ENCODE measurements at regions not wholly inside any gene's neighbourhood (a gene's known extent, or its start where the extent isn't known, plus 50 kb on each side); places are given as distances from the start of the nearest gene placed in this dataset.

DNA sequence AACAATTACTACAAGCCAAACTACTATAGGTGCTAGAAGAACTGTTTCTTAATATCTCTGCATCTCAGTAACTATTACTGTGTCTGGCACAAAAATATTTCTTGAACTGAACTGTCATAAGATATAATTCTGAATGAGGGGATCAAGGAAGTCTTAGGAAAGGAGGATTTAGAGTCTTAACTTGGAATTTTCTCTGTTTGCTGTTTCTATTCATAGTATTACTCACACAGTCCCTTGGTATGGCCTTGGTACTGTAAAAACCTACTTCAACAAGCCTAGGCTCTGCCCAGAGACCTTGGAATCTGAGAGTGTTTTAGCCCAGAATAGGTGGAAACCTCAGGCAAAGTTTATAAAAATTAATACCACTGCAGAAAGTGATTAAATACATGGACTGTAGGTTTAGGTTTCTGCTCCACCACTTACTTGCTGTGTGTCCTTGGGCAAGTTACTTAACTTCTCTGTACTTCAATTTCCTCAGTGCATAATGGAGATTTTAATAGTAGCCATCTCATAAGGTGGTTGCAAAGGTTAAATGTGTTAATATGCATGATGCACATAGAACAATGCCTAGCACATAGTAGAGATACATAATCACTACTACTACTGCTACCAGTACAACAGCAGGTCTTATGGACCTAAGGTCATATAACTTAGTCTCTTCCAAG, 87.4 kb upstream of the NFIA start:
- Mint-ChIP-seq H3K9me3 (no peaks in the 10 kb centered on the region), H3K27me3 (ENCODE audit: low read depth in 3 of 3) (peaks cover 0 to 5% (median 1%) of the 10 kb centered on the region in 3 donors), H3K36me3 (no peaks in the 10 kb centered on the region), H3K4me3 (no peak overlapping the region), H3K4me1 (no peaks in the 10 kb centered on the region), H3K27ac (no peak overlapping the region)
- H3K36me3 ChIP-seq (replicated peaks in 1 of 2; ENCODE audit: control insufficient read depth in 1 of 2, insufficient read depth in 2 of 2, low read length in 2 of 2): no peaks in the 10 kb centered on the region
- no peaks in the 10 kb centered on the region for H3K9me3 ChIP-seq (replicated peaks in 1 of 2; ENCODE audit: control insufficient read depth in 1 of 2, insufficient read depth in 1 of 2, low read length in 2 of 2)
- no peak overlapping the region for H3K4me3 ChIP-seq (replicated peaks in 1 of 3; ENCODE audit: low read depth in 2 of 3, low read length in 3 of 3)
- H3K27me3 ChIP-seq (ENCODE audit: control insufficient read depth in 2 of 2, insufficient read depth in 2 of 2, low read length in 2 of 2): no peaks in the 10 kb centered on the region
- intact Hi-C loops (cut with micrococcal nuclease): no loop called here
- no peak for TF ChIP-seq CTCF (IDR thresholded peaks at IDR 0.05)
- DNase-seq: no peak
- no peak overlapping the region for H3K4me2 ChIP-seq (replicated peaks; ENCODE audit: extremely low read depth, low read length, poor library complexity, severe bottlenecking)
- H4K20me1 ChIP-seq (ENCODE audit: insufficient read depth, low read length): no peaks in the 10 kb centered on the region
- no peaks in the 10 kb centered on the region for H3K79me2 ChIP-seq (ENCODE audit: insufficient read depth, low read length)
- H2AFZ ChIP-seq (ENCODE audit: insufficient read depth, low read depth, low read length, poor library complexity, severe bottlenecking): no peak overlapping the region
- no peak overlapping the region for H3K9ac ChIP-seq (ENCODE audit: insufficient read depth, low read length, poor library complexity, severe bottlenecking)
- no peak overlapping the region for H3K27ac ChIP-seq (ENCODE audit: low read depth in 1 of 2, low read length in 2 of 2)
- H3K4me1 ChIP-seq (ENCODE audit: control insufficient read depth in 1 of 2, insufficient read depth in 2 of 2, low read length in 2 of 2): no peaks in the 10 kb centered on the region

DNA sequence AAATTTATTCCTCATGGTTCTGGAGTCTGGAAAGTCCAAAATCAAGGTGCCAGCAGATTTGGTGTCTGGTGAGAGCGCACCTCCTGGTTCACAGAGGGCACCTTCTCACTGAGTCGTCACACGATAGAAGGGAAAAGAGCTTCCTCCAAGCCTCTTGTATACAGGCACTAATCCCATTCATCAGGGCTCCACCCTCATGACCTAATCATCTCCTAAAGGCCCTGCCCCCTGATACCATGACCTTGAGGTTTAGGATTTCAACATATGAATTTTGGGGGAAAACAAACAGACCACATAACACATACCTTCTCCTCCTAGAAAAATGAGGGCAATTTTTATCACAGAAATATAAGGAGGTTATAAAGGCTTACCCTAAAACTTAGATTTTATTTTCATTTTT, 88.0 kb upstream of the NFIA start:
- H2AFZ ChIP-seq (ENCODE audit: insufficient read depth, low read depth, low read length, poor library complexity, severe bottlenecking): no peak overlapping the region
- Mint-ChIP-seq H3K9me3 (no peaks in the 10 kb centered on the region), H3K27ac (no peak overlapping the region), H3K4me3 (no peak overlapping the region), H3K27me3 (ENCODE audit: low read depth in 3 of 3) (peaks cover 0 to 5% (median 1%) of the 10 kb centered on the region in 3 donors), H3K36me3 (no peaks in the 10 kb centered on the region), H3K4me1 (peaks cover 4% of the 10 kb centered on the region)
- no peak overlapping the region for H3K27ac ChIP-seq (ENCODE audit: low read depth in 1 of 2, low read length in 2 of 2)
- TF ChIP-seq CTCF (IDR thresholded peaks at IDR 0.05): no peak
- H3K79me2 ChIP-seq (ENCODE audit: insufficient read depth, low read length): no peaks in the 10 kb centered on the region
- H3K9me3 ChIP-seq (replicated peaks in 1 of 2; ENCODE audit: control insufficient read depth in 1 of 2, insufficient read depth in 1 of 2, low read length in 2 of 2): no peaks in the 10 kb centered on the region
- no peaks in the 10 kb centered on the region for H3K4me1 ChIP-seq (ENCODE audit: control insufficient read depth in 1 of 2, insufficient read depth in 2 of 2, low read length in 2 of 2)
- H3K4me3 ChIP-seq (replicated peaks in 1 of 3; ENCODE audit: low read depth in 2 of 3, low read length in 3 of 3): no peak overlapping the region
- intact Hi-C loops (cut with micrococcal nuclease): no loop called here
- H3K36me3 ChIP-seq (replicated peaks in 1 of 2; ENCODE audit: control insufficient read depth in 1 of 2, insufficient read depth in 2 of 2, low read length in 2 of 2): no peaks in the 10 kb centered on the region
- WGBS (ENCODE audit: insufficient coverage): 100% methylated on average over 3 of the region's 3 CpGs
- DNase-seq: no peak
- no peak overlapping the region for H3K4me2 ChIP-seq (replicated peaks; ENCODE audit: extremely low read depth, low read length, poor library complexity, severe bottlenecking)
- no peak overlapping the region for H3K9ac ChIP-seq (ENCODE audit: insufficient read depth, low read length, poor library complexity, severe bottlenecking)
- no peaks in the 10 kb centered on the region for H4K20me1 ChIP-seq (ENCODE audit: insufficient read depth, low read length)
- no peaks in the 10 kb centered on the region for H3K27me3 ChIP-seq (ENCODE audit: control insufficient read depth in 2 of 2, insufficient read depth in 2 of 2, low read length in 2 of 2)
